ENCODE measurements at regions not wholly inside any gene's neighbourhood (a gene's known extent, or its start where the extent isn't known, plus 50 kb on each side); places are given as distances from the start of the nearest gene placed in this dataset.
"Not testable (repeated sequence)": the region's sequence is repeated elsewhere in the genome, so short reads cannot be mapped to it uniquely, and the experiment has no call there.

GRCh38 chr6:170094686-170095272 is 196.1 kb downstream of the DLL1 start:
- H3K27me3 ChIP-seq (ENCODE audit: control insufficient read depth, insufficient read depth, low read length): no peaks in the 10 kb centered on the region
- H3K27ac ChIP-seq (ENCODE audit: low read length): no peak overlapping the region
- no peak overlapping the region for H3K4me3 ChIP-seq (ENCODE audit: low read length)
- H3K4me1 ChIP-seq (ENCODE audit: control insufficient read depth, low read depth, low read length): no peaks in the 10 kb centered on the region
- H3K36me3 ChIP-seq (ENCODE audit: control insufficient read depth, low read depth, low read length): no peaks in the 10 kb centered on the region
- no peaks in the 10 kb centered on the region for H3K9me3 ChIP-seq (ENCODE audit: control insufficient read depth, low read depth, low read length)
- no peak overlapping the region for H3K9ac ChIP-seq (ENCODE audit: low read length)

- Histone ChIP-seq H3K36me3 (ENCODE audit: control insufficient read depth, low read depth, low read length) (no peaks in the 10 kb centered on the region), H3K4me1 (ENCODE audit: control insufficient read depth, low read depth, low read length) (no peaks in the 10 kb centered on the region), H3K9me3 (ENCODE audit: control insufficient read depth, low read depth, low read length) (no peaks in the 10 kb centered on the region), H3K9ac (ENCODE audit: low read length) (no peak overlapping the region), H3K27ac (ENCODE audit: low read length) (no peak overlapping the region), H3K4me3 (ENCODE audit: low read length) (no peak overlapping the region), H3K27me3 (ENCODE audit: control insufficient read depth, insufficient read depth, low read length) (no peaks in the 10 kb centered on the region)
Measured at GRCh38 chr6:170093658-170094596, 197.0 kb downstream of the DLL1 start.

DNA sequence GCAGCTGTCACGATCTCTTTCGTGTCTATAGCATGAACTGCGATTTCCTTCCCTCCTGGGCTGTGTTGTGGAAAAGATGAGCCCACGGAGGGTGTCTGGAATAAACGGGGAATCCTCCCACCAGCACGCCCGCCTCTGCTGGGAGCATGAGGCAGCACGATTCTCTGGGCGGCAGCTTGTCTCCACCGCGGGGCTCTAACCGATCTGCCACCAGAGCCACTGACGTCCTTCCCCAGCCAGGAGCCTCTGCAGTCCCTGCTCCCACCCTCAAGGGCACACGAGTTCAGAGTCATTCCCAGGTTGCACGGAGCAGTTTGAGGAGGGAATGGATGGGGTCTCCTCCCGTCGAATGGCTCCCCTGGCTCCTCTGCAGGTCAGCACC is 197.6 kb downstream of the DLL1 start:
- Histone ChIP-seq H3K4me3 (ENCODE audit: low read length) (no peak overlapping the region), H3K27ac (ENCODE audit: low read length) (no peak overlapping the region), H3K36me3 (ENCODE audit: control insufficient read depth, low read depth, low read length) (no peaks in the 10 kb centered on the region), H3K4me1 (ENCODE audit: control insufficient read depth, low read depth, low read length) (no peaks in the 10 kb centered on the region), H3K9ac (ENCODE audit: low read length) (no peak overlapping the region), H3K9me3 (ENCODE audit: control insufficient read depth, low read depth, low read length) (no peaks in the 10 kb centered on the region), H3K27me3 (ENCODE audit: control insufficient read depth, insufficient read depth, low read length) (no peaks in the 10 kb centered on the region)

DNA sequence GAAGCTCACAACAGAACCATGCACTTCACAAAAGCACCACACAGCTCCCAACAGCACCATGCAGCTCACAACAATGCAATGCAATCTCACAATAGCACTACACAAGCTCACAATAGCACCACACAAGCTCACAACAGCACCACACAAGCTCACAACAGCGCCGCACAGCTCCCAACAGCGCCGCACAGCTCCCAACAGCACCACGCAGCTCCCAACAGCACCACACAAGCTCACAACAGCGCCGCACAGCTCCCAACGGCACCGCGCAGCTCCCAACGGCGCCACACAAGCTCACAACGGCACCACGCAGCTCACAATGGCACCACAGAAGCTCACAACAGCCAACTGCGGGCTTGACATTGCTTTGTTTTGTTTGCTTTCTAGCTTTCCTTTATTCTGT is 198.1 kb downstream of the DLL1 start:
- Histone ChIP-seq H3K36me3 (ENCODE audit: control insufficient read depth, low read depth, low read length) (no peaks in the 10 kb centered on the region), H3K4me1 (ENCODE audit: control insufficient read depth, low read depth, low read length) (no peaks in the 10 kb centered on the region), H3K27me3 (ENCODE audit: control insufficient read depth, insufficient read depth, low read length) (no peaks in the 10 kb centered on the region), H3K9ac (ENCODE audit: low read length) (no peak overlapping the region), H3K4me3 (ENCODE audit: low read length) (no peak overlapping the region), H3K9me3 (ENCODE audit: control insufficient read depth, low read depth, low read length) (no peaks in the 10 kb centered on the region), H3K27ac (ENCODE audit: low read length) (no peak overlapping the region)

- H3K9ac ChIP-seq (ENCODE audit: low read length): no peak overlapping the region
- no peaks in the 10 kb centered on the region for H3K9me3 ChIP-seq (ENCODE audit: control insufficient read depth, low read depth, low read length)
- H3K27me3 ChIP-seq (ENCODE audit: control insufficient read depth, insufficient read depth, low read length): no peaks in the 10 kb centered on the region
- no peak overlapping the region for H3K27ac ChIP-seq (ENCODE audit: low read length)
- no peaks in the 10 kb centered on the region for H3K36me3 ChIP-seq (ENCODE audit: control insufficient read depth, low read depth, low read length)
- no peak overlapping the region for H3K4me3 ChIP-seq (ENCODE audit: low read length)
- H3K4me1 ChIP-seq (ENCODE audit: control insufficient read depth, low read depth, low read length): no peaks in the 10 kb centered on the region
Measured at GRCh38 chr6:170091639-170092579, 199.0 kb downstream of the DLL1 start.

- H3K36me3 ChIP-seq (ENCODE audit: control insufficient read depth, low read depth, low read length): no peaks in the 10 kb centered on the region
- H3K4me1 ChIP-seq (ENCODE audit: control insufficient read depth, low read depth, low read length): no peaks in the 10 kb centered on the region
- no peak overlapping the region for H3K27ac ChIP-seq (ENCODE audit: low read length)
- H3K4me3 ChIP-seq (ENCODE audit: low read length): no peak overlapping the region
- no peaks in the 10 kb centered on the region for H3K27me3 ChIP-seq (ENCODE audit: control insufficient read depth, insufficient read depth, low read length)
- no peaks in the 10 kb centered on the region for H3K9me3 ChIP-seq (ENCODE audit: control insufficient read depth, low read depth, low read length)
- H3K9ac ChIP-seq (ENCODE audit: low read length): no peak overlapping the region
Measured at GRCh38 chr6:170091000-170091638, 199.8 kb downstream of the DLL1 start.

DNA sequence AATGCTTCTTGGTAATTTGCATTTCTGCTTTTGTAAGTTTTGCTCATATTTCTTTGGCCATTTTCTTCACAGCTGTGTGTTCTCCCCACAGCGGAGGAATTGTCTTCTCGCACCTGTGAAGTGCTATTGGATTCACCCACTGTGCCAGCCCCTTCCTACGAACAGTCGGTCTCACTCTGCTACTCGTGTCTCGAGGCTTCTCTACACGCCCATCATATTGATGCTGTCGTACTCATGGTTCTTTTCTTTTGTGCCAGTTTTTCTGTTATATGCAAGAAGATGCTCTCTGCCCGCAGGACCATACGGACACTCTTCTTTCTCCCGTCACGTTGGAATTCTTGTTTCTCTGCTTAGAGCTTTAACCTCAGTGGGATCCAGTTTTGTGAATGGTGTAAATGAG is 200.3 kb downstream of the DLL1 start:
- Histone ChIP-seq H3K27me3 (ENCODE audit: control insufficient read depth, insufficient read depth, low read length) (no peaks in the 10 kb centered on the region), H3K4me3 (ENCODE audit: low read length) (no peak overlapping the region), H3K36me3 (ENCODE audit: control insufficient read depth, low read depth, low read length) (no peaks in the 10 kb centered on the region), H3K27ac (ENCODE audit: low read length) (no peak overlapping the region), H3K4me1 (ENCODE audit: control insufficient read depth, low read depth, low read length) (no peaks in the 10 kb centered on the region), H3K9me3 (ENCODE audit: control insufficient read depth, low read depth, low read length) (no peaks in the 10 kb centered on the region), H3K9ac (ENCODE audit: low read length) (no peak overlapping the region)

DNA sequence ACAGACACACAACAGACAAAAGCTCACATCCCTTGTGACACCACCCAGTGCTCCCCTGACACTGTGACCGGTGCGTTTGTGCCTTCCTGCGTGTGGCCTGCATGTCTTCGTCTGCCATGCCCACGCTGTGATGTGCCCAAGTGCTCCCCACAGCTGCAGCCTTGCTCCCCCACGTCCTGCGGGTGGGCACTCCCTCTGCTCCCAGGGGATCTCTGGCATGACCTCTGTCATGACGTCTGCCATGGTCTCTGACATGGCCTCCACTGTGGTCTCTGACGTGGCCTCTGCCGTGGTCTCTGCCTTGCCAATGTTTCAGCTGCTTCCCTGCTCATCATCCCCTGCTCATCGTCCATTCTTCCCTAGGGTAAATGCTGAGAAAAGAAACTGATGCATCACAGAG is 200.9 kb downstream of the DLL1 start:
- no peak overlapping the region for H3K4me3 ChIP-seq (ENCODE audit: low read length)
- no peaks in the 10 kb centered on the region for H3K4me1 ChIP-seq (ENCODE audit: control insufficient read depth, low read depth, low read length)
- H3K9me3 ChIP-seq (ENCODE audit: control insufficient read depth, low read depth, low read length): no peaks in the 10 kb centered on the region
- H3K9ac ChIP-seq (ENCODE audit: low read length): no peak overlapping the region
- no peaks in the 10 kb centered on the region for H3K27me3 ChIP-seq (ENCODE audit: control insufficient read depth, insufficient read depth, low read length)
- no peaks in the 10 kb centered on the region for H3K36me3 ChIP-seq (ENCODE audit: control insufficient read depth, low read depth, low read length)
- H3K27ac ChIP-seq (ENCODE audit: low read length): no peak overlapping the region

DNA sequence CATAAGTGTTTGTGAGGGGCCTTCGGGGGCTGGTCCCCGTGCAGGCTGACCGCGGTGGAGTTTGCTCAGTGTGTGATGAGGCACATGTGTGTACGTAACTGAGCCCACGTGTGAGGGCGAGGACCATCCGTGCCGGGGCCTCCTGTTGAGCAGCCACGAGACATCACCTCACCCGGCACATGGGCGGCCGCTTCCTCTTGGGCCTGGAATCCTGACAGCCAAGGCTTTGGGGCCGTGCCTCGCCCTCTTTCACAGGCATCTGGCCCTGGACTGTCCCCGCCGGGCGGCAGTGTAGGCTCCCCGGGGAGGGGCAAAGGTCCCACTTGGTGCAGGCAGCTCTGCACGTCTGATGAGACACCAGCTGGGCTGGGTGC is 202.3 kb downstream of the DLL1 start:
- Histone ChIP-seq H3K4me1 (ENCODE audit: control insufficient read depth, low read depth, low read length) (no peaks in the 10 kb centered on the region), H3K27ac (ENCODE audit: low read length) (no peak overlapping the region), H3K9ac (ENCODE audit: low read length) (no peak overlapping the region), H3K36me3 (ENCODE audit: control insufficient read depth, low read depth, low read length) (no peaks in the 10 kb centered on the region), H3K27me3 (ENCODE audit: control insufficient read depth, insufficient read depth, low read length) (no peaks in the 10 kb centered on the region), H3K4me3 (ENCODE audit: low read length) (no peak overlapping the region), H3K9me3 (ENCODE audit: control insufficient read depth, low read depth, low read length) (no peaks in the 10 kb centered on the region)

DNA sequence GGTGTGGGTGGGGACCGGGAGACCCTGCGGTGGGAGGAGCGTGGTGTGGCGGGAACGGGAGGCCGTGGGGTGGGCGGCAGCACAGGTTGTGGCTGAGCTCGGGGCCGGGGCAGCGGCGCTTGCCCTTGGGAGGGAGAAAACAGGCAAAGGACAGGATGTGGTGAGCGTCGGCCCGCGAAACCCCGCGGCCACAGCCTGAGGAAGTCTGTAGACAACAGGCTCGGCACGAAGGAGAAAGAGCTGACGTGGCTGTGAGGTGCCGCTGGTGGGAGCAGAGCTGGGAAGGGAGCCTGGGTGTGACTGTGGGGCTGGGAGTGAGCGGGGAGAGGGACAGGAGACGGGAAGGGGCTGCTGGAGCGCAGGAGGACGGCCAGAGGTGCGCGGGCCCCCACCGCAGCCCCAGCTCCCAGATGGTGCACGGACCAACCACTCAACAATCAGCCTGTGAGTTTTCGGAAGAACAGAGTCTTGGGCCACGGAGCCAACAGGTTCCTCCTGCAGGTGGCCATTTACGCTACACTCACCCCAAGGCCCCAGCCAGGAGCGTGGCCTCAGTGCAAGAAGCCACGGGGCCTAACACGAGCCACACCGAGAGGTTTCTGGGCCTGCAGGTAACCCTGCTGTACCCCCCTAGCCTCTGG is 202.8 kb downstream of the DLL1 start:
- H3K27me3 ChIP-seq (ENCODE audit: control insufficient read depth, insufficient read depth, low read length): no peaks in the 10 kb centered on the region
- no peak overlapping the region for H3K4me3 ChIP-seq (ENCODE audit: low read length)
- no peak overlapping the region for H3K9ac ChIP-seq (ENCODE audit: low read length)
- H3K36me3 ChIP-seq (ENCODE audit: control insufficient read depth, low read depth, low read length): no peaks in the 10 kb centered on the region
- no peaks in the 10 kb centered on the region for H3K9me3 ChIP-seq (ENCODE audit: control insufficient read depth, low read depth, low read length)
- H3K4me1 ChIP-seq (ENCODE audit: control insufficient read depth, low read depth, low read length): no peaks in the 10 kb centered on the region
- no peak overlapping the region for H3K27ac ChIP-seq (ENCODE audit: low read length)

DNA sequence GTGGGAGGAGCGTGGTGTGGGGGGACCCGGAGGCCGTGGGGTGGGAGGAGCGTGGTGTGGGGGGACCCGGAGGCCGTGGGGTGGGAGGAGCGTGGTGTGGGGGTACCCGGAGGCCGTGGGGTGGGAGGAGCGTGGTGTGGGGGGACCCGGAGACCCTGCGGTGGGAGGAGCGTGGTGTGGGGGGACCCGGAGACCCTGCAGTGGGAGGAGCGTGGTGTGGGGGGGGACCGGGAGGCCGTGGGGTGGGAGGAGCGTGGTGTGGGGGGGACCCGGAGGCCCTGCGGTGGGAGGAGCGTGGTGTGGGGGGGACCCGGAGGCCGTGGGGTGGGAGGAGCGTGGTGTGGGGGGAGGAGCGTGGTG is 203.5 kb downstream of the DLL1 start:
- not testable (repeated sequence) for H3K27me3 ChIP-seq (ENCODE audit: control insufficient read depth, insufficient read depth, low read length); H3K9me3 ChIP-seq (ENCODE audit: control insufficient read depth, low read depth, low read length); H3K9ac ChIP-seq (ENCODE audit: low read length); H3K27ac ChIP-seq (ENCODE audit: low read length); H3K4me1 ChIP-seq (ENCODE audit: control insufficient read depth, low read depth, low read length); H3K36me3 ChIP-seq (ENCODE audit: control insufficient read depth, low read depth, low read length); H3K4me3 ChIP-seq (ENCODE audit: low read length)
